OCI-LY1 (cell line): ENCODE measurements at regions not wholly inside any gene's neighbourhood (a gene's known extent, or its start where the extent isn't known, plus 50 kb on each side); places are given as distances from the start of the nearest gene placed in this dataset.
"Not testable (repeated sequence)": the region's sequence is repeated elsewhere in the genome, so short reads cannot be mapped to it uniquely, and the experiment has no call there.

Source experiments
- H2AFZ ChIP-seq: fragments of 200-600 bp; sonication (generic), shearing (Covaris generic); 2 replicates; pipeline ENCODE4 v1.6.0; 2014; ENCODE audit warnings: antibody characterized with exemption, mild to moderate bottlenecking, low read length
- H3F3A ChIP-seq: fragments of 200-600 bp; sonication (generic), shearing (Covaris generic); 2 replicates; pipeline ENCODE4 v1.6.0; 2014; ENCODE audit warnings: mild to moderate bottlenecking, antibody characterized with exemption, low read length, moderate library complexity; ENCODE audit not compliant: insufficient read depth
- H3K27ac ChIP-seq: fragments of 200-600 bp; sonication (generic); 2 replicates; pipeline ENCODE4 v1.5.1; 2014; ENCODE audit warnings: low read length, mixed run types, mild to moderate bottlenecking, low read depth; ENCODE audit not compliant: poor library complexity, severe bottlenecking
- H3K27me3 ChIP-seq: fragments of 200-600 bp; sonication (generic); 2 replicates; pipeline ENCODE4 v1.6.0; 2014; ENCODE audit warnings: antibody characterized with exemption, mild to moderate bottlenecking, low read length, moderate library complexity; ENCODE audit not compliant: insufficient read depth
- H3K36me3 ChIP-seq: fragments of 200-600 bp; sonication (generic); 2 replicates; pipeline ENCODE4 v1.6.1; 2014; ENCODE audit warnings: mild to moderate bottlenecking, antibody characterized with exemption, low read length, moderate library complexity, mixed read lengths; ENCODE audit not compliant: insufficient read depth
- H3K4me1 ChIP-seq: fragments of 200-600 bp; sonication (generic); 2 replicates; pipeline ENCODE4 v1.5.1; 2014; ENCODE audit warnings: mild to moderate bottlenecking, low read length, moderate library complexity; ENCODE audit not compliant: insufficient read depth, severe bottlenecking
- H3K4me2 ChIP-seq: fragments of 200-600 bp; sonication (generic), shearing (Covaris generic); 2 replicates; pipeline ENCODE4 v1.6.1; 2014; ENCODE audit warnings: low read length
- H3K4me3 ChIP-seq: fragments of 200-600 bp; sonication (generic); 2 replicates; pipeline ENCODE4 v1.5.1; 2014; ENCODE audit warnings: low read length, low read depth, mild to moderate bottlenecking, mixed read lengths; ENCODE audit not compliant: poor library complexity, severe bottlenecking
- H3K79me2 ChIP-seq: fragments of 200-600 bp; shearing (Covaris generic); 2 replicates; pipeline ENCODE4 v1.6.1; 2016; ENCODE audit warnings: mixed run types, low read length, mixed read lengths; ENCODE audit not compliant: insufficient read depth
- H3K9ac ChIP-seq: fragments of 200-600 bp; sonication (generic), shearing (Covaris generic); 2 replicates; pipeline ENCODE4 v1.6.1; 2014; ENCODE audit warnings: mild to moderate bottlenecking, low read length, mixed read lengths
- H3K9me2 ChIP-seq: fragments of 200-600 bp; sonication (generic), shearing (Covaris generic); 2 replicates; pipeline ENCODE4 v1.6.1; 2014; ENCODE audit warnings: low read depth, mild to moderate bottlenecking, low read length, mixed read lengths
- H3K9me3 ChIP-seq: fragments of 200-600 bp; shearing (Covaris generic); 2 replicates; pipeline ENCODE4 v1.6.1; 2014; ENCODE audit warnings: low read length, mixed read lengths
- H4K20me1 ChIP-seq: fragments of 200-600 bp; sonication (generic), shearing (Covaris generic); 2 replicates; pipeline ENCODE4 v1.6.0; 2016; ENCODE audit warnings: mild to moderate bottlenecking, low read length; ENCODE audit not compliant: insufficient read depth
- CTCF ChIP-seq: fragments of 200-600 bp; sonication (generic), shearing (Covaris generic); IDR thresholded peaks from 2 replicates; pipeline ENCODE4 v1.5.1; 2017; ENCODE audit warnings: mild to moderate bottlenecking, antibody characterized with exemption, low read length, moderate library complexity, mixed read lengths
- EZH2 ChIP-seq: fragments of 200-600 bp; sonication (generic), shearing (Covaris generic); IDR thresholded peaks from 2 replicates; pipeline ENCODE4 v1.8.0; 2017; ENCODE audit warnings: borderline replicate concordance, mixed run types, mild to moderate bottlenecking, antibody characterized with exemption, low read length, moderate library complexity, mixed read lengths

- H3K36me3 ChIP-seq: no peaks in the 10 kb centered on the region
Measured at GRCh38 chr2:208757364-208757763, 350.8 kb downstream of the PTH2R start.

GRCh38 chr2:208773074-208773473, 366.5 kb downstream of the PTH2R start:
- not testable (repeated sequence) for H3K9me2 ChIP-seq, H3K4me1 ChIP-seq, H3F3A ChIP-seq, H3K79me2 ChIP-seq, H3K4me3 ChIP-seq, H3K36me3 ChIP-seq, H3K27me3 ChIP-seq, H3K9ac ChIP-seq, H2AFZ ChIP-seq, H3K4me2 ChIP-seq, H3K9me3 ChIP-seq, H4K20me1 ChIP-seq, H3K27ac ChIP-seq

More at GRCh38 chr2:208757364-208757763, 350.8 kb downstream of the PTH2R start:
- H3K79me2 ChIP-seq: no peaks in the 10 kb centered on the region
- H3K9me2 ChIP-seq: no peaks in the 10 kb centered on the region
- no peaks in the 10 kb centered on the region for H3F3A ChIP-seq
- H3K27me3 ChIP-seq: no peaks in the 10 kb centered on the region
- no peaks in the 10 kb centered on the region for H3K4me1 ChIP-seq
- H3K9ac ChIP-seq: no peak overlapping the region
- no peak overlapping the region for H3K27ac ChIP-seq
- no peak overlapping the region for H3K4me2 ChIP-seq
- no peak overlapping the region for H2AFZ ChIP-seq
- TF ChIP-seq CTCF (no peak), EZH2 (no peak)
- no peak overlapping the region for H3K4me3 ChIP-seq
- H4K20me1 ChIP-seq: no peaks in the 10 kb centered on the region
- H3K9me3 ChIP-seq: no peaks in the 10 kb centered on the region

- H3K27me3 ChIP-seq: no peaks in the 10 kb centered on the region
- no peaks in the 10 kb centered on the region for H3K79me2 ChIP-seq
- H3K9me3 ChIP-seq: no peaks in the 10 kb centered on the region
- H3K4me2 ChIP-seq: no peak overlapping the region
- no peaks in the 10 kb centered on the region for H3K4me1 ChIP-seq
- no peak overlapping the region for H2AFZ ChIP-seq
- no peaks in the 10 kb centered on the region for H3K36me3 ChIP-seq
- H3F3A ChIP-seq: no peaks in the 10 kb centered on the region
- H3K27ac ChIP-seq: no peak overlapping the region
- TF ChIP-seq EZH2 (no peak), CTCF (no peak)
- no peak overlapping the region for H3K9ac ChIP-seq
- no peaks in the 10 kb centered on the region for H4K20me1 ChIP-seq
- no peaks in the 10 kb centered on the region for H3K9me2 ChIP-seq
- no peak overlapping the region for H3K4me3 ChIP-seq
Measured at GRCh38 chr2:208781166-208781565, 374.6 kb downstream of the PTH2R start.

- Histone ChIP-seq H3K9me2 (no peaks in the 10 kb centered on the region), H3K4me2 (no peak overlapping the region), H3K9me3 (no peaks in the 10 kb centered on the region), H3K36me3 (no peaks in the 10 kb centered on the region), H3K4me1 (no peaks in the 10 kb centered on the region), H3K27ac (no peak overlapping the region), H4K20me1 (no peaks in the 10 kb centered on the region), H3K79me2 (no peaks in the 10 kb centered on the region), H3K4me3 (no peak overlapping the region), H3F3A (no peaks in the 10 kb centered on the region), H3K27me3 (no peaks in the 10 kb centered on the region), H2AFZ (no peak overlapping the region), H3K9ac (no peak overlapping the region)
- TF ChIP-seq EZH2: no peak
Measured at GRCh38 chr2:208782097-208782496, 375.5 kb downstream of the PTH2R start.
